ENCODE measurements at regions not wholly inside any gene's neighbourhood (a gene's known extent, or its start where the extent isn't known, plus 50 kb on each side); places are given as distances from the start of the nearest gene placed in this dataset.

GRCh38 chr1:234551032-234551378 is 59.0 kb downstream of the IRF2BP2 start:
- H3K4me2 ChIP-seq (ENCODE audit: low read depth, low read length), result no peak overlapping the region
- H3K9me3 ChIP-seq (ENCODE audit: low read length), result no peaks in the 10 kb centered on the region
- FAIRE-seq (no peak), DNase-seq (ENCODE audit: low spot score) (no peak), ATAC-seq (no peak)
- no peaks in the 10 kb centered on the region for H3K79me2 ChIP-seq (ENCODE audit: insufficient read depth, low read length)
- WGBS (ENCODE audit: low lambda C conversion rate), result 65% methylated on average over 4 of the region's 6 CpGs
- no peak overlapping the region for H2AFZ ChIP-seq (ENCODE audit: low read length)
- in situ Hi-C loops (cut with HindIII; ENCODE audit: extremely low pct_ligation_motif_present, low pct_unique_long_range_greater_than_20kb) (no loop called here), intact Hi-C loops (cut with micrococcal nuclease; ENCODE audit: unreplicated experiment) (no loop called here)
- TF ChIP-seq CENPT (CRISPR knock-in tag; IDR thresholded peaks at IDR 0.05; ENCODE audit: low read depth), result no peak
- TF ChIP-seq ZNF687 (CRISPR knock-in tag; IDR thresholded peaks at IDR 0.05), result no peak; the same call in 1 of the 2 replicates
- H3K4me3 ChIP-seq (replicated peaks in 1 of 3; ENCODE audit: insufficient read depth in 1 of 3, low read depth in 2 of 3, low read length in 3 of 3), result no peak overlapping the region
- ChIA-PET POLR2A (no interaction called here), CTCF (ENCODE audit: low intra/inter-chr PET ratio, low total read pairs) (no interaction called here)
- no peaks in the 10 kb centered on the region for H4K20me1 ChIP-seq (ENCODE audit: insufficient read depth, low read length)
- H3K27me3 ChIP-seq (ENCODE audit: control insufficient read depth in 1 of 2, insufficient read depth in 2 of 2, low read length in 2 of 2), result peaks cover 0 to 2% of the 10 kb centered on the region in 2 experiments; a peak in 1 of 5 replicates
- H3K36me3 ChIP-seq (replicated peaks in 1 of 2; ENCODE audit: control insufficient read depth in 1 of 2, insufficient read depth in 2 of 2, low read length in 2 of 2), result no peaks in the 10 kb centered on the region
- BruUV-seq (replicated peaks), result no TSS peak
- no peak overlapping the region for H3K27ac ChIP-seq (ENCODE audit: extremely low read length, insufficient read depth, low read length)
- H3K4me1 ChIP-seq (ENCODE audit: insufficient read depth, low read length), result peaks cover 48% of the 10 kb centered on the region
- H3K9ac ChIP-seq (ENCODE audit: insufficient read depth, low read depth, low read length), result no peak overlapping the region

- WGBS (ENCODE audit: low lambda C conversion rate), result 64% methylated on average over 11 of the region's 16 CpGs
- H3K9ac ChIP-seq (ENCODE audit: insufficient read depth, low read depth, low read length), result no peak overlapping the region
- CTCF ChIA-PET (ENCODE audit: low intra/inter-chr PET ratio, low total read pairs), result no interaction called here
- no peak for DNase-seq (ENCODE audit: low spot score)
- H3K4me1 ChIP-seq (ENCODE audit: insufficient read depth, low read length), result peaks cover 53% of the 10 kb centered on the region
- no TSS peak for BruUV-seq (replicated peaks)
- no peaks in the 10 kb centered on the region for H3K36me3 ChIP-seq (replicated peaks in 1 of 2; ENCODE audit: control insufficient read depth in 1 of 2, insufficient read depth in 2 of 2, low read length in 2 of 2)
- TF ChIP-seq HIC2 (CRISPR knock-in tag; IDR thresholded peaks at IDR 0.05; ENCODE audit: low read depth) (no peak), ZBTB38 (CRISPR knock-in tag; IDR thresholded peaks at IDR 0.05) (peak; percentile 47; the same call in 1 of the 2 replicates), ZBTB33 (CRISPR knock-in tag; IDR thresholded peaks at IDR 0.05) (peak; percentile 50; the same call in 1 of the 2 replicates)
- no peak overlapping the region for H2AFZ ChIP-seq (ENCODE audit: low read length)
- H3K4me2 ChIP-seq (ENCODE audit: low read depth, low read length), result 0 out of 2 replicates have a peak overlapping the region, but pooled peaks have one; percentile 3
- no peaks in the 10 kb centered on the region for H4K20me1 ChIP-seq (ENCODE audit: insufficient read depth, low read length)
- H3K27me3 ChIP-seq (ENCODE audit: control insufficient read depth in 1 of 2, insufficient read depth in 2 of 2, low read length in 2 of 2), result peaks cover 0 to 2% of the 10 kb centered on the region in 2 experiments; a peak in 1 of 5 replicates
- peak; percentile 20 for ATAC-seq
- no peak overlapping the region for H3K4me3 ChIP-seq (replicated peaks in 1 of 3; ENCODE audit: insufficient read depth in 1 of 3, low read depth in 2 of 3, low read length in 3 of 3)
- POLR2A ChIA-PET, result no interaction called here
- H3K27ac ChIP-seq (ENCODE audit: extremely low read length, insufficient read depth, low read length), result no peak overlapping the region
- no peaks in the 10 kb centered on the region for H3K79me2 ChIP-seq (ENCODE audit: insufficient read depth, low read length)
- no peaks in the 10 kb centered on the region for H3K9me3 ChIP-seq (ENCODE audit: low read length)
- in situ Hi-C loops (cut with HindIII; ENCODE audit: extremely low pct_ligation_motif_present, low pct_unique_long_range_greater_than_20kb) (no loop called here), intact Hi-C loops (cut with micrococcal nuclease; ENCODE audit: unreplicated experiment) (no loop called here)
- no peak for FAIRE-seq
These were observed 59.5 kb downstream of the IRF2BP2 start for GRCh38 chr1:234550341-234551031.

Measured in HepG2 (cell line).